M059J (cell line): ENCODE measurements at regions not wholly inside any gene's neighbourhood (a gene's known extent, or its start where the extent isn't known, plus 50 kb on each side); places are given as distances from the start of the nearest gene placed in this dataset.
A peak's percentile ranks its signal among the peaks of the same experiment; 100 is the strongest.

Experiments
- DNase-seq: peaks from one replicate; pipeline ENCODE4 v3.0.0-alpha.2; 2012; ENCODE audit warnings: low read depth

DNA sequence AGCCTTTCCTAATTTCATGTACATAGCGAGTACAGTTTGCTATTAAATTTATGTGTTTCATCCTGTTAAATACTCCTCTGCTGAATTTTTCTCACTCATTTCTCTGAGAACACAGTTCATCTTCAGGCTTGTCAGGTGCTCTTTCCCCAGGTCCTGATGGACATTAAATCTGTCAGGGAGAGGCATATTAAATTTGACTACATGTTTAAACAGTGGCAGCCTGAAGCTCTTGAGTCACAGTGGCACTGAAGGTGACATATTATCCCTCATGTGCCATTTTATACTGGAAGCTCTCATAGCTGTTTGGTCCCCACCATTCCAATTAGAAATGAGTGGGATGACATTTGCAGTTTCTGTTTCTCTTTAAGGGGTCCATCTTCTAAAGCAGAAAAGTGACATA lies 1089.6 kb upstream of the SORCS1 start:
- no peak for DNase-seq

DNA sequence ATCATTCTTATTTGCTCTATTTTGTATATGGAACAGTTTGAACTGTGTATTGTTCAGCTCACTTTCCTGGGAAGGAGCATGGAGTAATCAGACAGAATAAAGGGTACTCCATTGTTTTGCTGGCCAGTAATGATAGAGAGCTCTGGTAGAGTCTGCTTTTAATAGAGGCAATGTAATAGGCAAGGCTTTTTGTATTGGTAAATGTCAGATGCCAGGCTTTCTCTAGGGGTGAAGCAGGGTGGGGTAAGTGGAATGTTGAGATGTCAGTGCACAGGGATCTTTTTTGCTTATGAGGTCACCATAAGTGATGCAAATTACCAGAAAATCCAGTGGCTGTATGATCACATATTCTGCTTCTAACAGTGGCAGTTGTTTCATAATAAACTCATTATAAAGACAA lies 1088.3 kb upstream of the SORCS1 start:
- no peak for DNase-seq

DNA sequence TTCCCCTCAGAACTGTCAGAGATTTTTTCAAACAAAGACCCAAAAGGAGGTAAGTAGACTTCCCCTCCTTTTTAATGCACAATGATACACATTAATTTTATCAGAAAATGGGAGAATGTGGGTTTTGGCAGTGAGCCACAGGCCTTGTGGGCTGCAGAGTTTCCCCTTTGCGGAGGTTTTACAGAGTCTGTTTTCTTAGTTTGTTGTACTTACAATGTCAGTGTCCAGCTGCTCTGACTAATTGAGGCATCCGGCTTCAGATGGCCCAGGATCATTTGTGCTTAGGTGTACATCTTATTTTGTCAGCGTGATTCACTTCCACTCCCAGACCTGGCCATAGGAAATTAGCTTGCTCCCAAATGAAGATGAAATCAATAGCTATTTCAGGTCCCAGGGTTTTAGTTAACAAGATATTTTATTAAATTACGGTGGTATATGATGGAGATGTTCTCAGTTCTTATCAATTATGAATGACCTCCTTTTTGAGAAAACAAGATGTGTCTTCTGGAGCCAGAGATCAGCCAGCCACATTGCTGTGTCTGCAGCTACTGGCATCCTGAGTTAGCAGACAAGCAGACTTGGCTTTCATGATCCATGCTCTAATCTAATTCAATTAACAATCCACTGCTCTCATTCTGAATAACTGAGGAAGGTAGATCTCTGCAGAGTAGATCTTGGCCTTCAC lies 1086.6 kb upstream of the SORCS1 start:
- DNase-seq = peak; percentile 66

DNA sequence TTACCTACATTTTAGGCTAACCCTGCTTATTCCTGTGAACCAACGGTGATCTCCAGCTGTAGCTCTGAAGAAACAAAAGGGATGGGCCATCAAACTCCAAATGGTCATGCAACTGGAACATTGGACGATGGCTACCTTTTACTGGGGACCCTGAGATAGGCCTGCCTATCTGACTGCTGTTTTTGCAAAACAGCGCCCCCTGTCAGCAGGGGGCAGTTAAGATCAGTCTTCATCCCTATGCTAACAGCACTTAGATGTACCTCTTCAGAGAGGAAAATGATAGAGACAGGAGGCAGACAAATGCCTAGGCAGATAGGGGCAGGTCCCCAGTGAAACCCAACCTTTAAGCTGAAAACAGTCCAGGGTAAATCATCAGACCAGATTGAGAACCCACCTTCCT lies 1085.4 kb upstream of the SORCS1 start:
- no peak for DNase-seq

DNA sequence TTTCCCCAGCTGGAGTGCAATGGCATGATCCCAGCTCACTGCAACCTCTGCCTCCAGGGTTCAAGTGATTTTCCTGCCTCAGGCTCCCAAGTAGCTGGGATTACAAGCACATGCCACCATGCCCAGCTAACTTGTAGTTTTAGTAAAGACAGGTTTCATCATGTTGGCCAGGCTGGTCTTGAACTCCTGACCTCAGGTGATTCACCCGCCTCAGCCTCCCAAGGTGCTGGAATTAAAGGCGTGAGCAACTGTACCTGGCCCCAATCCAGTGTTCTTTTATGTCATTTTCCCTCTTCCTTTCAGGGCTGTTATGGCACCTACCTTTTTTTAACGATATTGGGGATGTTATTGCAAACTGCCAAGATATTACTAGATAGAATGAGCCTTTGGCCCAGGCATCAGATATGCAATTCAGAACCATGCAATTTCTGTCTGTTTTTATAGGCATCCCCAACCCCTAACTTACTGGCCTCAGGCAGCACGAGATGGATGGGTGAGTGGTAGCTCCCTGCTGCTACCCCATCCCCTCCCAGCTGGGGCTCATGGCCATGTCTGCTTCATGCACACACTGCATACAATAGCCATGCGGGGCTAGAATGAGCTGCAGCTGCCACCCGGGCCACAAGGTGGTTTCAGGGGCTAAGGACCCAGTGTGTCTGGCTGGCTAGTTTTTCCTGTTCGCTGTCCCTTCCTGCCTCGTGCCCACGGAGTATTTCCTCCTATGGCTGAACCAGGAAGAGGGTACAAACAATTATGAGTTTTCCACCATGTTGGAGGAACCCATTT lies 1080.1 kb upstream of the SORCS1 start:
- DNase-seq = peak; percentile 46

DNA sequence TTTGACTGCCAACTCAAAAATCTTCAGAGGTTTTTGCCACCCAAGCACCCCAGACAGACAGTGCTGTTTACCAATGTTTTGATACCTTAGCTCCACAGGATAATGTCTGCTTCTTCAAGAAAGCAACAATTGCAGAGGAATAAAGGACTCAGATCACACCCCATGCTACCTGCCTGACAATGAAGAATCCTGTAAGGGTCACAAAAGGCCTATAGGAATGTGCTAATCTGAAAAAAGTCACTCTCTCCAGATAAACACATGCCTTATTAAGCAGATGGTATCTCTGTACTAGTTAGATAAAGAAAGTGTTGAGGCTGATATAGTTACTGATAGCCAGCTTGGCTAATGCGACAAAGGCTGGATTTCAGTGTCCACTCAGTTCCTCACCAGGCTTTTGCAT lies 1076.7 kb upstream of the SORCS1 start:
- DNase-seq = no peak

DNA sequence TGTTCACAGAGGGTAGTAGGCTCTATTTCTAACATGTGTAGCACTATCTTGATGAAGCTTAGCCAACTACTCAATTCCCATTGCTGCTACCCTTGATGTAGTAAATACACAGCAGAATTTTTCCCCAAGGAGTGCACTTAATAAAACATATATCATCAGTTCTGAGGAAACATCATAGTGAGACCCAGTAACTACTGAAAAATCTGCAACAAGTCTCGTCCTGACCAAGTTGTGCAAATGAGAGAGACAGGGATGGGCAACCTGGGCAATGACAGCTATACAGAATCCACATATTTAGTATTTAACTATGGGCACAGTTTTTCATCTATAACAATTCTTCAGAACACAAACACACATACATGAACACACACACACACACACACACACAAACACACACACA lies 1073.8 kb upstream of the SORCS1 start:
- DNase-seq = no peak

DNA sequence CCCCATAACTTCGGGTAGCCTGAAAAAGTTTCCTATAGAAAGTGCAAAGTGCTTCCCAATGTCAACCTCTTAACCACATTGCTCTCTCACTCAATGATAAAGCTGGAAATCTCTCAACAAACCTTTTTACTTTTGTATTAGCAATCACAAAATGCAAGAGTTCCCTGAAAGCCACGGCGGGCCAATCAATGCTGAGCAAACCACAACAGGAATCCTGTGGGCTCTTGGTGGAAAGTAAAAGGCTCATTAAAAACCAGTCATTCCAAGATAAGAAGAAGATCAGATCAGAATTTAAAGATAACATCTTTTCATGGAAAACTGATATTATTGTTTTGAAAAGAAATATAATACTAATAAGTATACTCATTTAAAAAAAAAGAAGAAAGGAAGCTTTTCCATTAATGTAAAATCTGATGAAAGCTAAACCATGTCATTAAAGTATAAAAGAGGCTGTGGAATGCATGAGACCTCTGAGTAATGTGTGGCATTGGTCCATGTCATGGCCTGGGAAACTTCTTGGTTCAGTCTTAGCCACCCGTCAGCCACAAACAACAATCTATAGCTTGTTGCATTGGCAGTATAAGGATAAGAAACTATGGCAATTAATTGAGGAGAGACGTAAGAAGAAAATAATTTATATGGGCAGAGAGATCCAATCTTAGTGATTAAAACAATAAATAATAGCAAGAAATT lies 1066.1 kb upstream of the SORCS1 start:
- peak; percentile 55 for DNase-seq

DNA sequence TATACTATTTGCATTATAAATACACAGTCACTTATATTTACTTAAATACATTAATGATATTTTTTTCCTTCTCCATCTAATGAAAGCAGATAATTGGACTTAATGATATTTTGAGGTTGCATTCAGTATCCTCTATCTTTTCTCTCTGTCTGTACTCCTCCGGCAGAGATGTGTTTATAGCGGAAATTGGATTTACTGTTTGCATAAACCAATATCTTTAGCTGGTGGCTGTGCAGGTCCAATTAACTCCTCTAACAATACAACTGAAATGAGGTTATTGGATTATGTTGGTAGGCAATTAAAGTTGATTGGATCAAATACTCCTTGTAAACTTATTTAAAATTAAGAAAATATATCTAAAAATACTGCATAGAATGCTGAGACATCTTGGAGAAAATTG lies 1044.2 kb upstream of the SORCS1 start:
- DNase-seq = no peak

DNA sequence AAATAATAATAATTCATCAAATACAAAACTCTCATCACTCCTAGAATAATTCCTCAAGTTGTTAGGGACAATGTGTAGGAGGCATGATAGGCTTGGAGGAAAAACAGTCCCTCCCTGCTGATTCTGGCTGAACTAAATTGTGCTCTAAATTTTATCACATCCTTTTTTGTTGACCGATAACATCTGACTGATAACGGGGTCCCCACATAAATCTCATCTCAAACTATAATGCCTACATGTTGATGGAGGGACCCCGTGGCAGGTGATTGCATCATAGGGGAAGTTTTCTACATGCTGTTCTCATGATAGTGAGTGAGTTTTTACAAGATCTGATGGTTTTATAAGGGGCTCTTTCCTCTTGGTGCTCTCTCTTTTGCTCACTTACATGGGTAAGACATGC lies 1043.5 kb upstream of the SORCS1 start:
- DNase-seq = no peak

DNA sequence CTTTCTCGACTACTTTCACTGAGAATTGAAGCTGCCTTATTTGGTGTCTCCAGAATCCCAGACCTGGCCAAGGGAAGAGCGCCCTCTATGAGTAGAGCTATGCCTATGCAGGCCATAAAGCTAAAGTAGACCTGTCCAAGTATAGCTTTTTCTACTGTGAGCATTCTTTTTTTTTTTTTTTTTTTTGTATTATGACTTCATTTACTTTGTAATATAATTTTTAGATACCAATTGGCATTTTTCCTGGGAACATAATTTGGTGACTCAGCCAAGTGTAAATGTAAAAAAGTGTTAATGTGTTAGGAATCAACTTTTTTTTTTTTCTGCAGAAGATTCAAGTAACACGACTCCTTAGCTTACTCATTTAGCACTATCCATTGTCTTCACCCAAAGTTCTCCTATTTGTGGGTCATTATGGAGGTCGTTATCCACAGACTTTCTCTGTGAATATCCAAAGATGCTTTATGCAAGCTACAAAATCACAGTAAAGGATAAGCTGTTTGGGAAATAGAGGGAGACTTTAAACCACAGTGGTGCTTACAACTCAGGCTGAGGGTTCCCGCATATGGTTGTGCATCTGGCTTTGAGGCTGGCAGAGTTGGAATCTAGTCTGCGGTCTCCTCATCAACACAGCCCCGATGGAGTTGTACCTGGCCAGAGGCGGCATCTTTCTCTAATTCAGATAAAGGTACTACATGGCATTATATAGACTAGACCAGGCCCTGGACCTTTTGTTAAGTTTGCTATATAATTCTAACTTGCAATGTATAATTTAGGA lies 1040.2 kb upstream of the SORCS1 start:
- DNase-seq = peak; percentile 33

DNA sequence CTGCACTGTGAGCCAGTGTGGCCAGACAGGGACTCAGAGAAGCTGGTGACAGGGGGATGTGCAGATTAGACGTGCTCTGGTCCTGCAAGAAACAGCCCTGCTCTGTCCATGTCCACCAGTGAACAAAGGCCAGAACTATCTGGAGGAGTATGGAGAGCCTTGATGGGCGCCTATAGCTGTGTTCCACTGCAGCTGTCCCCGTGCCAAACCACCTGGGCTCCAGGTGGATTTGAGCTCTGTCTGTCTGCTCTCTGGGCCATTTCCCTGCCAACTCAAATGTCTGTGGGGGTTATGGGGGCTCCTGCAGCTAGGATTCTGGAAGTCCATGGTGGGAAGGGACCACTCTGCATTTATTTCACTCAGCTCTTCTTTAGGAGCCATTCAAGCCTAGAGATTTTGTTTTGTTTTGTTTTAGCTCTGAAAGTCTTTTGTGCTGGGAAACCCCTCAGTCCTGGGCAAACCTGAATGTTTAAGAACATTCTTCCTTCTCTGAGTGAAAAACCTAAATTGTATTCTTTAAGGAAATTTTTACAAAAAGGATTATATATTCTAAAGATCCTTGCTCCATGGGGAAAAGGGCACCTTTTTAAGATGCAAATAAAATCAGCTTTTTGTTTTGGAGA lies 1039.5 kb upstream of the SORCS1 start:
- DNase-seq = no peak

DNA sequence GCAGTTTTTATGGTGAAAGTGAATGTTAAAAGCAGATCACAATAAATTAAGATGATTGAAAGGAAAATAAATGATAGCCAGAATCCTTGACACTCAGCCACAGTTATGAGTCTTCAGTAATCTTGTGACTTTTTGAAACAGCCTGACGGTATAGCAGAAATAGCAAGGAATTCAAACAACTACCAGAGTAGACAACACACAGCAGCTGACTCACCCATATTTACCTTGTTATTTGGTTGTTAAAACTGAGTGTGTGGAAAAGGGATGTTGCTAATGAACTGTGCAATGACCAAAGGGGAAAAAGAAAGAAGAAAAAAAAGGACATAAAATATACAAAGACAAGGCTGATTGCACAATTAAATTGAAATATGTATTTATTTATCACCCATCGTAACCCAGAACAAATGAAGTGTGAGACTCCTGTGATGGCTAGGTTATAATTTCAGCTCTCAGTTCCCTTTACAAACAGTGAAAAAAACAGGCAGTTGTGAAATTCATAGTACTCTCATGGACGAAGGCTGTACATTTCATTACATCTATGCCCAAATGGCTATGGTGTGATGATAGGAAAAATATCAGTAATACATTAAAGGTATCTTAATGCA lies 1023.0 kb upstream of the SORCS1 start:
- DNase-seq = peak; percentile 25

DNA sequence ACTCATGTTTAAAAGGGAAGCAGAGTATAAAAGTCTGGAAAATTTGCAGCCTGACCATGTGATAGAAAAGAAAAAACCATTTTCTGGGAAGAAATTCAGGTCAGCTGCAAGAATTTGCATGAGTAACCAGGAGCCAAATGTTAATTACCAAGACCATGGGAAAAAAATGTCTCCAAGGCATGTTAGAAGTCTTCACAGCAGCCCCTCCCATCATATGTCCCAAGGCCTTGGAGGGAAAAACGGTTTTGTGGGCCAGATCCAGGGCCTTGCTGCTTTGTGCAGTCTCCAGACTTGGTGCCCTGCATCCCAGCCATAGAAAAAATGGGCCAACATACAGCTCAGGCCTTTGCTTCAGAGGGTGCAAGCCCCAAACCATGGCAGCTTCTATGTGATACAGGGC lies 1019.6 kb upstream of the SORCS1 start:
- peak; percentile 5 for DNase-seq

DNA sequence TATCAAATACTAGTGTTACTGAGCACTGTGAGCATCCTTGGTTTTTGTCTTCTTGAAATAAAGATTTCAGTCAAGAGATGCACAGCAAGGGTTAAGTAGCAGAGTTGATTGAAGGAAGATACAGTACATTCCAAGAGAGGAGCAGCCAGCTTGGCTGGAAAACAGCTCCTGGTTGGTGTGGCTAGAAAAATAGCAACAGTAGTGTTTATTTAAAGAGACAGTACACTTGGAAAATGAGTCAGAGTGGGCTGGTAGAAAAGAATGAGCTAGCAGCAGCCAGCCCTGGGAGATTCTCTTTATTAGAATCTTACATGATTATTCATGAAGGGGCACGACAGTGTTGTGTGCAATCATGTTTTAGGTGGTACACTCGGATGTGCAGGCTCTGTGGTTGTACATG lies 1016.4 kb upstream of the SORCS1 start:
- peak; percentile 5 for DNase-seq

DNA sequence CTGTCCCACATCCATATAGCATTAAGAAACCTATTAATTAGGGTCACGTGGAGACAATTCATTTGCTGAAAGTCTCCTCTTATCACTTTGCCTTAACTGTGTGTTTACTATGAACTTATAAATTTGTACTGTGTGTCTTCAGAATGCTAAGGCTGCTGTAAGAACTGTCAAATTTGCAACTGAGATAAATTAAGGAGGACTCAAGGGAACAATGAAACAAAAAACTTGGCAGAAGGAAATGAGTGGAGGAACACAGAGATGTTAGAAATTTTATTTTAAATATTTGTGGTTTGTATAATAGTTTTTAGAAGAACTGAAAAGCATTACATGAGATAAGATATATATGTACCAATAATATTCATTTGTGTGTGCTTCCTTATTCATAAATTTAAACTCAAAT lies 1005.3 kb upstream of the SORCS1 start:
- no peak for DNase-seq

DNA sequence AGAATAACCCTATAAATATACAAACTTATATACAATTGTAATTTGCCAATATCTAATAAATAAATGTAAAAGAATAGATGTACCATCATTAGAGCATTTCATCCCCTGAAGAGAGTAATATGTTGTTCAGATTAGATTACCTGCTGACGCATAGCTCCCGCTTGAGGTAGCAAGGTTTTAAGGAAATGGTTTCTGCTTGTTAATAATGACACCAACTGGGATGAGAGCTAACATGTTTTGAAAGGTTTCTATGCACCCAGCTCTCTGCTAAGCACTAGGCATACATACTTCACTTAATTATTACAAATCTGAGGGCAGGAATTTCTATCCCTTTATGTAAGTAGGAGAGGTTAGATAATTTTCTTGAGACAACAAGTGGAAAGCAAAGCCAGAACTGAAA lies 1003.3 kb upstream of the SORCS1 start:
- DNase-seq = no peak

DNA sequence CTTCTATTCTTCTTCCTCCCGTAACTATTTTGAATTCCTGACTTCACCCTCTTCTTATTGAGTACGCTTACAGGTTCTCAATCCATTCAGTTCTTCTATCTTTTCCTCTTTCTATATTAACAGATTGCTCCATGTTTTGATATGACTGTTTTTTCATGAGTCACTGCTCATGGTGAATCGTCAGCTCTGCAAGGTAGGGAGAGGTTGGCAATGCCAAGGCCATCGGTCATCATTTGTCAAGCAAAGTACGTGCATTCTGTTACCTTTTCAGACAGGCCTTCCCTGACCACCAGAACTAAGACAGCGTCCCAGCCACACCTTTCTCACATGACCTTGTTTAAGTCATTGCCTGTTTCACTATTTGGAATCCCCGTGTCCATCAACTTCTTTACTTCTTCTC lies 1001.9 kb upstream of the SORCS1 start:
- peak; percentile 43 for DNase-seq

DNA sequence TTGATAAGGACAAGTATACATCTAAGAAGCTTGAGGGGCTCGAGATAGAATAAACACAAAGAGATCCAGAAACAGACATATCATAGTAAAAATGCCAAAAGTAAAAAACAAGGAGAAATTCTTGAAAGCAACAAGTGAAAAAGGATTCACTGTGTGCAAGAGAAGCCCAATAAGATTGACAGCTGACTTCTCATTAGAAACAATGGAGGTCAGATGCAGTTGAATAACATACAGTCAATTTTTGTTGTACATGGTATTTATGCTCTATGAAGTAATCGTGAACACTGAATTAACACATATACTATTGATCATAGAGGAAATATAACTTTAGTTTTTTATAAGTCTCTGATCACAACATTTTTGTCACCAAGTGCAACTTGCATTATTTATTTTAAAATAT lies 982.8 kb upstream of the SORCS1 start:
- DNase-seq = no peak

DNA sequence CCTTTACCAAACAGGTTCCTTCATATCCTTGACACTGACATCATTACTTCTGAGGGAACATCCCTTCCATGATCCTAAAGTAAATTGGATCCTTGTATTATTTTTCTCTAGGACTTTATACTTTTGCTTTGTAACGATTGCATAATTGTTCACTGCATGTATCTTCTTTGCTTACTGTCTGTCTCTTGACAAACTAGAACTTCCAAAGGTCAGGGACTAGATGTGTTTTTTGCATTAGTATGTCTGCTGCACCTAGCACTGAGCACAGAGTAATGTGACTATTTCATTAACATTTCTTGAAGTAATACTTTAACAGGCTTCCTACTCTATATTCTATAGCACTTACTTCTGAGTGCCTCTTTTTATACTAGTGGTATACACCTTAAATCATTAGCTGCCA lies 976.6 kb upstream of the SORCS1 start:
- DNase-seq = no peak

DNA sequence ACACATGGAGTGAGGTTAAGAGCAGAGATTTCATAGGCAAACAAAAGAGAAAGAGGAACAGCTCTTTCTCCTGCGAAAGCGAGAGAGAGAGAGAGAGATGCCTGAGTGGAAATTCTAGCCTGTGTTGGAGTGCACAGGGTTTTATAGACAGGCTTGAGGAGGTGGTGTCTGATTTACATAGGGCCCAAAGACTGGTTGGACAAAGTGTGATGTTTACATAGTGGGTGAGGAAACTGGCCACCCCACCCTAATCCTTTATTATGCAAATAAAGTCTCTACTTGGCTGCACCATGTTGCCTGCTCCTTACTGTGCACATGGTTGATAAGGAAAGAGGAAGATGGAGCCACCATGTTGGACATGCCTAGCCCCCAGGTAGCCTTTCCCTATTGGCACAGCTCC lies 967.8 kb upstream of the SORCS1 start:
- DNase-seq = peak; percentile 29
